Liver (tissue), 7 donors: ENCODE measurements at regions not wholly inside any gene's neighbourhood (a gene's known extent, or its start where the extent isn't known, plus 50 kb on each side); places are given as distances from the start of the nearest gene placed in this dataset.

Experiments
- DNase-seq: peaks from one replicate; pipeline ENCODE4 v3.0.0-alpha.2; 2017; ENCODE audit warnings: low spot score
- H3K27ac ChIP-seq, 2 donors: one replicate each; pipeline ENCODE4 v1.7.0; 2013; ENCODE audit warnings: inconsistent platforms in 2 of 2, low read length in 2 of 2, control low read depth in 1 of 2, low read depth in 1 of 2, mild to moderate bottlenecking in 1 of 2
- H3K27me3 ChIP-seq, 4 donors: one replicate each; pipeline versions ENCODE4 v1.6.1 to v1.7.0; 2013; ENCODE audit warnings: low read length in 3 of 4, inconsistent platforms in 1 of 4, mild to moderate bottlenecking in 1 of 4, moderate library complexity in 1 of 4; ENCODE audit not compliant: control insufficient read depth in 4 of 4, insufficient read depth in 4 of 4
- H3K36me3 ChIP-seq, 4 donors: one replicate each; pipeline versions ENCODE4 v1.6.1 to v1.7.0; 2013; ENCODE audit warnings: low read length in 3 of 4, mild to moderate bottlenecking in 3 of 4, low read depth in 1 of 4, moderate library complexity in 1 of 4; ENCODE audit not compliant: control insufficient read depth in 4 of 4, insufficient read depth in 3 of 4
- H3K4me1 ChIP-seq, 4 donors: one replicate each; pipeline versions ENCODE4 v1.6.1 to v1.7.0; 2013; ENCODE audit warnings: low read length in 3 of 4, mild to moderate bottlenecking in 3 of 4, moderate library complexity in 1 of 4; ENCODE audit not compliant: control insufficient read depth in 4 of 4, insufficient read depth in 4 of 4
- H3K4me3 ChIP-seq, 3 donors: one replicate each; pipeline versions ENCODE4 v1.6.1 to v1.7.0; 2013; ENCODE audit warnings: low read length in 3 of 3, control low read depth in 1 of 3, low read depth in 1 of 3, mild to moderate bottlenecking in 1 of 3
- H3K9ac ChIP-seq, 2 donors: one replicate each; pipeline ENCODE4 v1.7.0; 2013; ENCODE audit warnings: low read length in 2 of 2, mild to moderate bottlenecking in 2 of 2, moderate library complexity in 2 of 2, control low read depth in 1 of 2, low read depth in 1 of 2
- H3K9me3 ChIP-seq, 4 donors: one replicate each; pipeline versions ENCODE4 v1.6.1 to v1.7.0; 2013; ENCODE audit warnings: low read length in 3 of 4; ENCODE audit not compliant: control insufficient read depth in 4 of 4
- FOXA1 ChIP-seq: IDR thresholded peaks from 2 replicates; pipeline ENCODE4 v1.6.1; 2016; ENCODE audit warnings: antibody characterized with exemption
- FOXA2 ChIP-seq: IDR thresholded peaks from 2 replicates; pipeline ENCODE4 v1.6.1; 2016; ENCODE audit warnings: antibody characterized with exemption
- GABPA ChIP-seq, 2 donors: IDR thresholded peaks in 1 of 2; conservative IDR thresholded peaks in 1 of 2; 2 replicates each; pipeline ENCODE4 v1.6.1; 2016; ENCODE audit warnings: antibody characterized with exemption in 2 of 2, mild to moderate bottlenecking in 1 of 2, moderate library complexity in 1 of 2
- HNF4A ChIP-seq, 2 donors: conservative IDR thresholded peaks; 2 replicates each; pipeline ENCODE4 v1.6.1; 2016; ENCODE audit warnings: antibody characterized with exemption in 2 of 2, mild to moderate bottlenecking in 2 of 2
- HNF4G ChIP-seq: IDR thresholded peaks from 2 replicates; pipeline ENCODE4 v1.6.1; 2016; ENCODE audit warnings: antibody characterized with exemption
- JUND ChIP-seq, 2 donors: IDR thresholded peaks; 2 replicates each; pipeline ENCODE4 v1.6.1; 2016; ENCODE audit warnings: antibody characterized with exemption in 2 of 2
- RAD21 ChIP-seq, 2 donors: IDR thresholded peaks; 2 replicates each; pipeline ENCODE4 v1.6.1; 2016; ENCODE audit warnings: antibody characterized with exemption in 2 of 2, mild to moderate bottlenecking in 2 of 2
- RXRA ChIP-seq, 2 donors: IDR thresholded peaks; 2 replicates each; pipeline ENCODE4 v1.6.1; 2017 to 2018; ENCODE audit warnings: antibody characterized with exemption in 2 of 2, mild to moderate bottlenecking in 1 of 2
- SP1 ChIP-seq: IDR thresholded peaks from 2 replicates; pipeline ENCODE4 v1.6.1; 2018; ENCODE audit warnings: antibody characterized with exemption, mild to moderate bottlenecking
- TAF1 ChIP-seq: conservative IDR thresholded peaks from 2 replicates; pipeline ENCODE4 v1.6.1; 2016; ENCODE audit warnings: antibody characterized with exemption, mild to moderate bottlenecking
- YY1 ChIP-seq: IDR thresholded peaks from 2 replicates; pipeline ENCODE4 v1.6.1; 2016; ENCODE audit warnings: antibody characterized with exemption, mild to moderate bottlenecking
- ZBTB33 ChIP-seq: IDR thresholded peaks from 2 replicates; pipeline ENCODE4 v1.6.1; 2016; ENCODE audit warnings: antibody characterized with exemption
- WGBS: extraction: QIAGEN DNeasy Blood & Tissue Kit; methylation state at CpG from one replicate; pipeline ENCODE4 v1.1.7; 2013; 5-methylcytosine and 5-hydroxymethylcytosine counted together
- TF ChIP-seq, protein P1 (sequence below): IDR thresholded peaks from 2 replicates; pipeline ENCODE4 v1.6.1; 2016; ENCODE audit warnings: antibody characterized with exemption
- TF ChIP-seq, protein P2 (sequence below): IDR thresholded peaks from 2 replicates; pipeline ENCODE4 v1.6.1; 2016; ENCODE audit warnings: antibody characterized with exemption
- TF ChIP-seq, protein P3 (sequence below): IDR thresholded peaks from 2 replicates; pipeline ENCODE4 v1.6.1; 2016; ENCODE audit warnings: antibody characterized with exemption, mild to moderate bottlenecking
- donor health status: healthy.
- donor health status: healthy.
- donor health status: healthy.
- donor health status: healthy.

DNA sequence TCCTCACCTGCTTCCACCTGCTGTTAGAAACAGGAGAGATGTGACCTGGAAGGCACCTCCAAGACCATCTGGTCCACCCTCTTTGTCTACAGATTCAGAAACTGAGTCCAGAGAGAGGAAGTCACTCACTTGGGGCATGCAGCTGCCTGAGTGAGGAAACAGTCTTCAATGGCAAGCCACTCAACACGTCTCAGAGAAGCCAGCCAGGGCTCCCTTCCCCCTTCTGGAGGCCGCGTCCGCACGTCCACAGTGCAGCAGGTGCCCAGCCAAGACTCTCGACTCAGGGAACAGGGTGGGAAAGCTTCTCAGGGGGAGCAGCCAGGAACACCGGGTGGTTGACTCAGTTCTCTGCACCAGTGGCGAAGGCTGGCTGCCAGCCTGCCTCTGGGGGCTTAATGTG, 201.7 kb downstream of the BCL11A start:
- Histone ChIP-seq H3K9me3 (no peaks in the 10 kb centered on the region), H3K27me3 (no peaks in the 10 kb centered on the region), H3K27ac (no peak overlapping the region), H3K4me1 (no peaks in the 10 kb centered on the region), H3K9ac (no peak overlapping the region), H3K4me3 (no peak overlapping the region), H3K36me3 (no peaks in the 10 kb centered on the region)
- 82% methylated on average over 8 of the region's 8 CpGs for WGBS
- TF ChIP-seq HNF4G, result no peak
- TF ChIP-seq, protein P1, sequence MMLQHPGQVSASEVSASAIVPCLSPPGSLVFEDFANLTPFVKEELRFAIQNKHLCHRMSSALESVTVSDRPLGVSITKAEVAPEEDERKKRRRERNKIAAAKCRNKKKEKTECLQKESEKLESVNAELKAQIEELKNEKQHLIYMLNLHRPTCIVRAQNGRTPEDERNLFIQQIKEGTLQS, result no peak
- DNase-seq, result no peak

DNA sequence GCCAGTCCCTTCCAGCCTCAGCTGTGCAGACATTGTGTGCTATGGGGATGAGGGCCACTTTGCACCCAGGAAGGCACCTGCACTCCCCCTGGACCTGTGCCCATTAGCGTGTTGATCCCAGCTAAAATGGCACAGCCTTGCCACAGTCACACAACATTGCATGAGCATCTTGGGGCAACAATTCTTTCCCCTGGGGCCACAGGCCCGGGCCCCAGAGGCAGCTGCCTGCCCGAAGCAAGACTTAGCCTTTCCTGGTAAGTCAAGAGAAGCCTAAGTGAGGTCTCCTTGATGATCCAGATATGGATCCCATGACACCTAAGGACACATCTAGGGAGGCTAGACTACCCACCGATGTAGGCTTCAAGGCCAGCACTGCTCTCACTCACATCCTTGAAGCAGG, 202.1 kb downstream of the BCL11A start:
- DNase-seq, result no peak
- TF ChIP-seq SP1 (no peak), RAD21 (IDR thresholded peaks at IDR 0.05) (no peak), TAF1 (no peak), HNF4G (no peak), FOXA1 (no peak), JUND (IDR thresholded peaks at IDR 0.05) (no peak), HNF4A (conservative IDR thresholded peaks at IDR 0.05) (no peak), ZBTB33 (no peak), GABPA (IDR thresholded peaks at IDR 0.05 in 1 of 2, conservative IDR thresholded peaks at IDR 0.05 in 1 of 2) (no peak), FOXA2 (no peak), YY1 (no peak), RXRA (IDR thresholded peaks at IDR 0.05) (no peak)
- TF ChIP-seq, protein P1, result no peak
- TF ChIP-seq, protein P2, sequence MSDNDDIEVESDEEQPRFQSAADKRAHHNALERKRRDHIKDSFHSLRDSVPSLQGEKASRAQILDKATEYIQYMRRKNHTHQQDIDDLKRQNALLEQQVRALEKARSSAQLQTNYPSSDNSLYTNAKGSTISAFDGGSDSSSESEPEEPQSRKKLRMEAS, result no peak
- TF ChIP-seq, protein P3, sequence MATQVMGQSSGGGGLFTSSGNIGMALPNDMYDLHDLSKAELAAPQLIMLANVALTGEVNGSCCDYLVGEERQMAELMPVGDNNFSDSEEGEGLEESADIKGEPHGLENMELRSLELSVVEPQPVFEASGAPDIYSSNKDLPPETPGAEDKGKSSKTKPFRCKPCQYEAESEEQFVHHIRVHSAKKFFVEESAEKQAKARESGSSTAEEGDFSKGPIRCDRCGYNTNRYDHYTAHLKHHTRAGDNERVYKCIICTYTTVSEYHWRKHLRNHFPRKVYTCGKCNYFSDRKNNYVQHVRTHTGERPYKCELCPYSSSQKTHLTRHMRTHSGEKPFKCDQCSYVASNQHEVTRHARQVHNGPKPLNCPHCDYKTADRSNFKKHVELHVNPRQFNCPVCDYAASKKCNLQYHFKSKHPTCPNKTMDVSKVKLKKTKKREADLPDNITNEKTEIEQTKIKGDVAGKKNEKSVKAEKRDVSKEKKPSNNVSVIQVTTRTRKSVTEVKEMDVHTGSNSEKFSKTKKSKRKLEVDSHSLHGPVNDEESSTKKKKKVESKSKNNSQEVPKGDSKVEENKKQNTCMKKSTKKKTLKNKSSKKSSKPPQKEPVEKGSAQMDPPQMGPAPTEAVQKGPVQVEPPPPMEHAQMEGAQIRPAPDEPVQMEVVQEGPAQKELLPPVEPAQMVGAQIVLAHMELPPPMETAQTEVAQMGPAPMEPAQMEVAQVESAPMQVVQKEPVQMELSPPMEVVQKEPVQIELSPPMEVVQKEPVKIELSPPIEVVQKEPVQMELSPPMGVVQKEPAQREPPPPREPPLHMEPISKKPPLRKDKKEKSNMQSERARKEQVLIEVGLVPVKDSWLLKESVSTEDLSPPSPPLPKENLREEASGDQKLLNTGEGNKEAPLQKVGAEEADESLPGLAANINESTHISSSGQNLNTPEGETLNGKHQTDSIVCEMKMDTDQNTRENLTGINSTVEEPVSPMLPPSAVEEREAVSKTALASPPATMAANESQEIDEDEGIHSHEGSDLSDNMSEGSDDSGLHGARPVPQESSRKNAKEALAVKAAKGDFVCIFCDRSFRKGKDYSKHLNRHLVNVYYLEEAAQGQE, result no peak

More for the DNA sequence above, 202.1 kb downstream of the BCL11A start:
- Histone ChIP-seq H3K4me1 (no peaks in the 10 kb centered on the region), H3K27me3 (no peaks in the 10 kb centered on the region), H3K9ac (no peak overlapping the region), H3K4me3 (no peak overlapping the region), H3K9me3 (no peaks in the 10 kb centered on the region), H3K27ac (no peak overlapping the region), H3K36me3 (no peaks in the 10 kb centered on the region)
- 94% methylated on average over 4 of the region's 4 CpGs for WGBS
